OCI-LY1 (cell line): ENCODE measurements at regions not wholly inside any gene's neighbourhood (a gene's known extent, or its start where the extent isn't known, plus 50 kb on each side); places are given as distances from the start of the nearest gene placed in this dataset.

ENCODE experiments used
- H2AFZ ChIP-seq: fragments of 200-600 bp; sonication (generic), shearing (Covaris generic); 2 replicates; pipeline ENCODE4 v1.6.0; 2014; ENCODE audit warnings: antibody characterized with exemption, mild to moderate bottlenecking, low read length
- H3F3A ChIP-seq: fragments of 200-600 bp; sonication (generic), shearing (Covaris generic); 2 replicates; pipeline ENCODE4 v1.6.0; 2014; ENCODE audit warnings: mild to moderate bottlenecking, antibody characterized with exemption, low read length, moderate library complexity; ENCODE audit not compliant: insufficient read depth
- H3K27ac ChIP-seq: fragments of 200-600 bp; sonication (generic); 2 replicates; pipeline ENCODE4 v1.5.1; 2014; ENCODE audit warnings: low read length, mixed run types, mild to moderate bottlenecking, low read depth; ENCODE audit not compliant: poor library complexity, severe bottlenecking
- H3K27me3 ChIP-seq: fragments of 200-600 bp; sonication (generic); 2 replicates; pipeline ENCODE4 v1.6.0; 2014; ENCODE audit warnings: antibody characterized with exemption, mild to moderate bottlenecking, low read length, moderate library complexity; ENCODE audit not compliant: insufficient read depth
- H3K36me3 ChIP-seq: fragments of 200-600 bp; sonication (generic); 2 replicates; pipeline ENCODE4 v1.6.1; 2014; ENCODE audit warnings: mild to moderate bottlenecking, antibody characterized with exemption, low read length, moderate library complexity, mixed read lengths; ENCODE audit not compliant: insufficient read depth
- H3K4me1 ChIP-seq: fragments of 200-600 bp; sonication (generic); 2 replicates; pipeline ENCODE4 v1.5.1; 2014; ENCODE audit warnings: mild to moderate bottlenecking, low read length, moderate library complexity; ENCODE audit not compliant: insufficient read depth, severe bottlenecking
- H3K4me2 ChIP-seq: fragments of 200-600 bp; sonication (generic), shearing (Covaris generic); 2 replicates; pipeline ENCODE4 v1.6.1; 2014; ENCODE audit warnings: low read length
- H3K4me3 ChIP-seq: fragments of 200-600 bp; sonication (generic); 2 replicates; pipeline ENCODE4 v1.5.1; 2014; ENCODE audit warnings: low read length, low read depth, mild to moderate bottlenecking, mixed read lengths; ENCODE audit not compliant: poor library complexity, severe bottlenecking
- H3K79me2 ChIP-seq: fragments of 200-600 bp; shearing (Covaris generic); 2 replicates; pipeline ENCODE4 v1.6.1; 2016; ENCODE audit warnings: mixed run types, low read length, mixed read lengths; ENCODE audit not compliant: insufficient read depth
- H3K9ac ChIP-seq: fragments of 200-600 bp; sonication (generic), shearing (Covaris generic); 2 replicates; pipeline ENCODE4 v1.6.1; 2014; ENCODE audit warnings: mild to moderate bottlenecking, low read length, mixed read lengths
- H3K9me2 ChIP-seq: fragments of 200-600 bp; sonication (generic), shearing (Covaris generic); 2 replicates; pipeline ENCODE4 v1.6.1; 2014; ENCODE audit warnings: low read depth, mild to moderate bottlenecking, low read length, mixed read lengths
- H3K9me3 ChIP-seq: fragments of 200-600 bp; shearing (Covaris generic); 2 replicates; pipeline ENCODE4 v1.6.1; 2014; ENCODE audit warnings: low read length, mixed read lengths
- H4K20me1 ChIP-seq: fragments of 200-600 bp; sonication (generic), shearing (Covaris generic); 2 replicates; pipeline ENCODE4 v1.6.0; 2016; ENCODE audit warnings: mild to moderate bottlenecking, low read length; ENCODE audit not compliant: insufficient read depth
- EZH2 ChIP-seq: fragments of 200-600 bp; sonication (generic), shearing (Covaris generic); IDR thresholded peaks from 2 replicates; pipeline ENCODE4 v1.8.0; 2017; ENCODE audit warnings: borderline replicate concordance, mixed run types, mild to moderate bottlenecking, antibody characterized with exemption, low read length, moderate library complexity, mixed read lengths
- TF ChIP-seq, protein P1 (sequence below): fragments of 200-600 bp; sonication (generic), shearing (Covaris generic); IDR thresholded peaks from 2 replicates; pipeline ENCODE4 v1.5.1; 2017; ENCODE audit warnings: mild to moderate bottlenecking, antibody characterized with exemption, low read length, moderate library complexity, mixed read lengths

DNA sequence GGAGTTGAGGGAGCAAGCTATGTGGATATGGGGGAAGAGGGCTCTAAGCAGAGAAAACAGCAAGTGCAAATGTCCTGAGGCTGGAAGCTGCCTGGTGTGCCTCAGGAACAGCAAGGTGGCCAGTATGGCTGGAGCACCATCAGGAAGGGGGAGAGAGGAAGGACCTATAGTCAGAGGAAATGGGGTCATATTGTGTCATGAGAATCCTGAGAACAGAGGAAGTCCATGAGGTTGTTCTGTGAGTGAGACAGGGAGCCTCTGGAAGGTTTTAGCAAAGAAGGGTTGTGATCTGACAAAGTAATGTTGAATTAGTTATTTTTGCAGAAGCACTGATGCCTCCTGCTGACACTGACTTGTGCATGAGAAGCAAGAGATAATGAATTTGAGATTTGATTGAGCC is 204.3 kb downstream of the PTEN start:
- no peaks in the 10 kb centered on the region for H3K4me1 ChIP-seq
- H3K4me3 ChIP-seq: no peak overlapping the region
- no peak overlapping the region for H2AFZ ChIP-seq
- no peak overlapping the region for H3K9ac ChIP-seq
- H4K20me1 ChIP-seq: no peaks in the 10 kb centered on the region
- no peak for TF ChIP-seq EZH2
- TF ChIP-seq, protein P1, sequence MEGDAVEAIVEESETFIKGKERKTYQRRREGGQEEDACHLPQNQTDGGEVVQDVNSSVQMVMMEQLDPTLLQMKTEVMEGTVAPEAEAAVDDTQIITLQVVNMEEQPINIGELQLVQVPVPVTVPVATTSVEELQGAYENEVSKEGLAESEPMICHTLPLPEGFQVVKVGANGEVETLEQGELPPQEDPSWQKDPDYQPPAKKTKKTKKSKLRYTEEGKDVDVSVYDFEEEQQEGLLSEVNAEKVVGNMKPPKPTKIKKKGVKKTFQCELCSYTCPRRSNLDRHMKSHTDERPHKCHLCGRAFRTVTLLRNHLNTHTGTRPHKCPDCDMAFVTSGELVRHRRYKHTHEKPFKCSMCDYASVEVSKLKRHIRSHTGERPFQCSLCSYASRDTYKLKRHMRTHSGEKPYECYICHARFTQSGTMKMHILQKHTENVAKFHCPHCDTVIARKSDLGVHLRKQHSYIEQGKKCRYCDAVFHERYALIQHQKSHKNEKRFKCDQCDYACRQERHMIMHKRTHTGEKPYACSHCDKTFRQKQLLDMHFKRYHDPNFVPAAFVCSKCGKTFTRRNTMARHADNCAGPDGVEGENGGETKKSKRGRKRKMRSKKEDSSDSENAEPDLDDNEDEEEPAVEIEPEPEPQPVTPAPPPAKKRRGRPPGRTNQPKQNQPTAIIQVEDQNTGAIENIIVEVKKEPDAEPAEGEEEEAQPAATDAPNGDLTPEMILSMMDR: no peak
- no peaks in the 10 kb centered on the region for H3K9me2 ChIP-seq
- no peaks in the 10 kb centered on the region for H3K27me3 ChIP-seq
- H3K36me3 ChIP-seq: no peaks in the 10 kb centered on the region
- H3K9me3 ChIP-seq: no peaks in the 10 kb centered on the region
- H3F3A ChIP-seq: no peaks in the 10 kb centered on the region
- no peak overlapping the region for H3K27ac ChIP-seq
- no peaks in the 10 kb centered on the region for H3K79me2 ChIP-seq
- H3K4me2 ChIP-seq: no peak overlapping the region

GRCh38 chr10:88069338-88069737 is 205.9 kb downstream of the PTEN start:
- Histone ChIP-seq H3K4me2 (no peak overlapping the region), H3K36me3 (no peaks in the 10 kb centered on the region), H3K79me2 (no peaks in the 10 kb centered on the region), H3K9me2 (no peaks in the 10 kb centered on the region), H3K27ac (no peak overlapping the region), H3K9ac (no peak overlapping the region), H3K4me3 (no peak overlapping the region), H3F3A (no peaks in the 10 kb centered on the region), H2AFZ (no peak overlapping the region), H3K9me3 (no peaks in the 10 kb centered on the region), H3K4me1 (no peaks in the 10 kb centered on the region), H4K20me1 (no peaks in the 10 kb centered on the region), H3K27me3 (no peaks in the 10 kb centered on the region)
- no peak for TF ChIP-seq EZH2
- TF ChIP-seq, protein P1: no peak

GRCh38 chr10:88070080-88070880 is 206.9 kb downstream of the PTEN start:
- no peak overlapping the region for H2AFZ ChIP-seq
- H3K4me1 ChIP-seq: no peaks in the 10 kb centered on the region
- no peak overlapping the region for H3K4me3 ChIP-seq
- H3K9ac ChIP-seq: no peak overlapping the region
- H4K20me1 ChIP-seq: no peaks in the 10 kb centered on the region
- H3K4me2 ChIP-seq: no peak overlapping the region
- H3K79me2 ChIP-seq: no peaks in the 10 kb centered on the region
- no peak overlapping the region for H3K27ac ChIP-seq
- no peaks in the 10 kb centered on the region for H3K9me3 ChIP-seq
- H3F3A ChIP-seq: no peaks in the 10 kb centered on the region
- H3K36me3 ChIP-seq: no peaks in the 10 kb centered on the region
- H3K9me2 ChIP-seq: no peaks in the 10 kb centered on the region
- TF ChIP-seq, protein P1: no peak
- TF ChIP-seq EZH2: no peak
- H3K27me3 ChIP-seq: no peaks in the 10 kb centered on the region
